ENCODE measurements at regions not wholly inside any gene's neighbourhood (a gene's known extent, or its start where the extent isn't known, plus 50 kb on each side); places are given as distances from the start of the nearest gene placed in this dataset.

DNA sequence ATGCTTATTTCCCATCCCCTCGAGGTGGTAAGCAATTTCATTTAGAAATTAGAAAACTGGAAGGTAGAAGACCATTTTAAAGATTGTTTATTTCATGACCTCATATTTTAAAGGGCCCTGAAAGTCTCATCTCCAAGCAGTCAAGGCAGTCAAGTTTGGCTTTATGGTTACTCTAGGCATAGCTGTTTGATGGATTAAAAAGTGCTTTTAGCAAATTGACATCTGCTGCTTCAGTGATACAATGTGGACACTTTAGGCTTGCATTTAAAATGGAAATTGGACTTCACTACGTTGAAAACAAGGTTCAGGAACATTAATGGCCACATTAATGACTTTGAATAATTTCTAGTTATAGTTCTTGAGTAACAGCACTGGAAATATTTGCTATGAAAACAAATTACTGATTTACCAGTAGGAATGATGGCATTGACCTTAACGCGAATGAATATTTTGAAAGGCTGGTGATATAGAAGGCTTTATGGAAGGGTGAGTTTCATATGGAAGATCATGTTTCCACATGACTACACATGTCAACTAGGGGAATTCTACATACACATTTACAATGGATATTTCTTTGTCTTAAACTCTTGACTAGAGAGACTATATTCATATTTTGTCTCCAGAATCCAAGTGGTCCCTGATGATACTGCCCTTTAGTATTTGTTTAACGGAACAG lies 873.5 kb downstream of the JRKL start:
- CTCF ChIA-PET: no interaction called here
- no peak overlapping the region for H3K27ac ChIP-seq (ENCODE audit: insufficient read depth, low read depth, low read length)
- POLR2A ChIA-PET: no interaction called here

GRCh38 chr11:97269527-97269926 lies 879.7 kb downstream of the JRKL start:
- DNase-seq (ENCODE audit: low read depth, low spot score) (no peak), FAIRE-seq (no peak)
- no peaks in the 10 kb centered on the region for H3K27me3 ChIP-seq (ENCODE audit: control insufficient read depth in 2 of 2, insufficient read depth in 2 of 2, low read length in 2 of 2)
- no peak overlapping the region for H3K4me2 ChIP-seq (ENCODE audit: insufficient read depth, low read length)
- no TSS peak for BruUV-seq (replicated peaks)
- H3K9ac ChIP-seq (replicated peaks; ENCODE audit: extremely low read depth, insufficient read depth, low read length): no peak overlapping the region
- H3K79me2 ChIP-seq (ENCODE audit: control insufficient read depth, insufficient read depth, low read length): no peaks in the 10 kb centered on the region
- no peak overlapping the region for H3K27ac ChIP-seq (ENCODE audit: insufficient read depth, low read depth, low read length)
- H3K9me3 ChIP-seq (replicated peaks; ENCODE audit: control insufficient read depth, insufficient read depth, low read length): peaks cover 5% of the 10 kb centered on the region
- TF ChIP-seq FOS (IDR thresholded peaks at IDR 0.05; ENCODE audit: borderline replicate concordance, insufficient read depth, low read length): no peak
- TF ChIP-seq JUN (IDR thresholded peaks at IDR 0.05; ENCODE audit: borderline replicate concordance, insufficient read depth, insufficient read length, low read depth): no peak
- TF ChIP-seq, protein P1, sequence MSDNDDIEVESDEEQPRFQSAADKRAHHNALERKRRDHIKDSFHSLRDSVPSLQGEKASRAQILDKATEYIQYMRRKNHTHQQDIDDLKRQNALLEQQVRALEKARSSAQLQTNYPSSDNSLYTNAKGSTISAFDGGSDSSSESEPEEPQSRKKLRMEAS (IDR thresholded peaks at IDR 0.05; ENCODE audit: insufficient read depth, insufficient read length): no peak
- TF ChIP-seq, protein P2, sequence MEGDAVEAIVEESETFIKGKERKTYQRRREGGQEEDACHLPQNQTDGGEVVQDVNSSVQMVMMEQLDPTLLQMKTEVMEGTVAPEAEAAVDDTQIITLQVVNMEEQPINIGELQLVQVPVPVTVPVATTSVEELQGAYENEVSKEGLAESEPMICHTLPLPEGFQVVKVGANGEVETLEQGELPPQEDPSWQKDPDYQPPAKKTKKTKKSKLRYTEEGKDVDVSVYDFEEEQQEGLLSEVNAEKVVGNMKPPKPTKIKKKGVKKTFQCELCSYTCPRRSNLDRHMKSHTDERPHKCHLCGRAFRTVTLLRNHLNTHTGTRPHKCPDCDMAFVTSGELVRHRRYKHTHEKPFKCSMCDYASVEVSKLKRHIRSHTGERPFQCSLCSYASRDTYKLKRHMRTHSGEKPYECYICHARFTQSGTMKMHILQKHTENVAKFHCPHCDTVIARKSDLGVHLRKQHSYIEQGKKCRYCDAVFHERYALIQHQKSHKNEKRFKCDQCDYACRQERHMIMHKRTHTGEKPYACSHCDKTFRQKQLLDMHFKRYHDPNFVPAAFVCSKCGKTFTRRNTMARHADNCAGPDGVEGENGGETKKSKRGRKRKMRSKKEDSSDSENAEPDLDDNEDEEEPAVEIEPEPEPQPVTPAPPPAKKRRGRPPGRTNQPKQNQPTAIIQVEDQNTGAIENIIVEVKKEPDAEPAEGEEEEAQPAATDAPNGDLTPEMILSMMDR (IDR thresholded peaks at IDR 0.05; ENCODE audit: extremely low read depth in 1 of 2, insufficient read depth in 1 of 2, low read depth in 1 of 2, low read length in 2 of 2): no peak
- no peak for TF ChIP-seq EZH2 (IDR thresholded peaks at IDR 0.05; ENCODE audit: borderline replicate concordance, low read depth, low read length, severe bottlenecking)
- no peak for TF ChIP-seq MYC (IDR thresholded peaks at IDR 0.05; ENCODE audit: low read depth, low read length)
- no peak for TF ChIP-seq POLR2AphosphoS5 (IDR thresholded peaks at IDR 0.05; ENCODE audit: insufficient read depth, low read depth, low read length)
- TF ChIP-seq POLR2A (IDR thresholded peaks at IDR 0.05; ENCODE audit: low read depth, low read length): no peak
- intact Hi-C loops (cut with micrococcal nuclease): no loop called here
- H4K20me1 ChIP-seq (replicated peaks; ENCODE audit: control insufficient read depth, extremely low read depth, insufficient read depth, low read length): no peaks in the 10 kb centered on the region
- no peaks in the 10 kb centered on the region for H3K4me1 ChIP-seq (ENCODE audit: control insufficient read depth, extremely low read depth, insufficient read depth, low read length)
- CTCF ChIA-PET: no interaction called here
- no peak overlapping the region for H2AFZ ChIP-seq (ENCODE audit: low read depth, low read length)
- no peaks in the 10 kb centered on the region for H3K9me1 ChIP-seq (replicated peaks; ENCODE audit: control insufficient read depth, extremely low read depth, insufficient read depth, low read length)
- no peak overlapping the region for H3K4me3 ChIP-seq (replicated peaks in 1 of 3; ENCODE audit: insufficient read depth in 1 of 3, low read depth in 1 of 3, low read length in 3 of 3)
- no peaks in the 10 kb centered on the region for H3K36me3 ChIP-seq (ENCODE audit: control insufficient read depth in 2 of 2, extremely low read depth in 1 of 2, insufficient read depth in 2 of 2, low read length in 2 of 2)
- dilution Hi-C loops (cut with MboI; ENCODE audit: extremely low pct_ligation_motif_present, low sequenced_read_pairs): no loop called here
- POLR2A ChIA-PET: no interaction called here

More for the DNA sequence above, 873.5 kb downstream of the JRKL start:
- no peaks in the 10 kb centered on the region for H4K20me1 ChIP-seq (replicated peaks; ENCODE audit: control insufficient read depth, extremely low read depth, insufficient read depth, low read length)
- H3K9ac ChIP-seq (replicated peaks; ENCODE audit: extremely low read depth, insufficient read depth, low read length): no peak overlapping the region
- H3K4me2 ChIP-seq (ENCODE audit: insufficient read depth, low read length): no peak overlapping the region
- no TSS peak for BruUV-seq (replicated peaks)
- H3K27me3 ChIP-seq (ENCODE audit: control insufficient read depth in 2 of 2, insufficient read depth in 2 of 2, low read length in 2 of 2): no peaks in the 10 kb centered on the region
- dilution Hi-C loops (cut with MboI; ENCODE audit: extremely low pct_ligation_motif_present, low sequenced_read_pairs) (no loop called here), intact Hi-C loops (cut with micrococcal nuclease) (no loop called here)
- H3K36me3 ChIP-seq (ENCODE audit: control insufficient read depth in 2 of 2, extremely low read depth in 1 of 2, insufficient read depth in 2 of 2, low read length in 2 of 2): no peaks in the 10 kb centered on the region
- no peaks in the 10 kb centered on the region for H3K4me1 ChIP-seq (ENCODE audit: control insufficient read depth, extremely low read depth, insufficient read depth, low read length)
- DNase-seq (ENCODE audit: low read depth, low spot score): no peak
- no peak overlapping the region for H3K4me3 ChIP-seq (replicated peaks in 1 of 3; ENCODE audit: insufficient read depth in 1 of 3, low read depth in 1 of 3, low read length in 3 of 3)
- TF ChIP-seq EZH2 (IDR thresholded peaks at IDR 0.05; ENCODE audit: borderline replicate concordance, low read depth, low read length, severe bottlenecking): no peak
- H3K9me1 ChIP-seq (replicated peaks; ENCODE audit: control insufficient read depth, extremely low read depth, insufficient read depth, low read length): no peaks in the 10 kb centered on the region
- H2AFZ ChIP-seq (ENCODE audit: low read depth, low read length): no peak overlapping the region
- no peaks in the 10 kb centered on the region for H3K79me2 ChIP-seq (ENCODE audit: control insufficient read depth, insufficient read depth, low read length)
- no peak for FAIRE-seq
- peaks cover 6% of the 10 kb centered on the region for H3K9me3 ChIP-seq (replicated peaks; ENCODE audit: control insufficient read depth, insufficient read depth, low read length)

Measured in endothelial cell of umbilical vein (primary cell).